ENCODE measurements at regions not wholly inside any gene's neighbourhood (a gene's known extent, or its start where the extent isn't known, plus 50 kb on each side); places are given as distances from the start of the nearest gene placed in this dataset.
"Not testable (repeated sequence)": the region's sequence is repeated elsewhere in the genome, so short reads cannot be mapped to it uniquely, and the experiment has no call there.

DNA sequence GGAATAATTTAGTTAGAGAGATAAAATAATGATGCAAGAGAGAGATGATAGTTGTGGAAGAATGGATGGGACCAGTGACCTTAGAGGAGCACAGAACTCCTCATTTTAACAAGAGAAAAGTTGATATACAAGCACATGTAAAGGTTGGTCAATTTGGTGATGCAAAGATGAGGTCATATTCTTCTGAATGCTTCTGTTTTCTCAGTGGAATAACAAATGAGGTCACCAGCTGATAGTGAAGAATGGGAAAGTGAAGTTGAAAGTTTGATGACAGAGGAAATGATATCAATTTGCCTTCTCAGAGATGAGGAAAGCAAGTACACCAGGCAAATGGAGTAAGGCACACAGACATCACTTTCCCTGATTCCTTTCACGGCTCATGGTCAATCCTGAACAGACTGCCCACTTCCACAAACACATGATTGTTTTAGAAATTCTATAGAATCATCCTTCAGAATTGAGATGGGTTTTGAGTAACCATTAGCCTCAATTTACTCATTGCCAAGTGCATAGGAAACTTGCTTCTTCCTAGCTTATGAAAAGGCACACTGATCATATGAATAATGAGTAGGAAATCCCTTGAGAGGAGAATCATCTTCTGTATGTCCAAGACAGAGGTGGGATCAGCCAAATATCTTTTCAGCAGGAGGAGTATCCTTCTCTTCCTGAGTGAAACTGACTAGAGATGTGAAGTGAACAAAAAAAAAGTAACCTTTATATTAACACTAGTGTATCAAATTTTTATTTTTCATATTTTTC lies 82.4 kb upstream of the TCF21 start:
- WGBS, 2 donors: 74 to 81% methylated on average over 1 of the region's 1 CpG
- no peaks in the 10 kb centered on the region for H3K9me3 ChIP-seq (ENCODE audit: control insufficient read depth in 2 of 2, insufficient read depth in 1 of 2, low read depth in 1 of 2, low read length in 1 of 2)
- H3K4me3 ChIP-seq (ENCODE audit: low read depth in 1 of 2, low read length in 2 of 2): no peak overlapping the region
- no peak overlapping the region for H3K27ac ChIP-seq (ENCODE audit: low read depth in 2 of 2, low read length in 1 of 2)
- no peaks in the 10 kb centered on the region for H3K36me3 ChIP-seq (ENCODE audit: control insufficient read depth in 2 of 2, insufficient read depth in 2 of 2, low read length in 1 of 2)
- H3K27me3 ChIP-seq (ENCODE audit: control insufficient read depth in 1 of 2, insufficient read depth in 2 of 2, low read length in 2 of 2): no peaks in the 10 kb centered on the region
- no peaks in the 10 kb centered on the region for H3K4me1 ChIP-seq (ENCODE audit: control insufficient read depth in 2 of 2, insufficient read depth in 2 of 2, low read length in 1 of 2)

- Histone ChIP-seq H3K36me3 (ENCODE audit: control insufficient read depth in 2 of 2, insufficient read depth in 2 of 2, low read length in 1 of 2) (no peaks in the 10 kb centered on the region), H3K27me3 (ENCODE audit: control insufficient read depth in 1 of 2, insufficient read depth in 2 of 2, low read length in 2 of 2) (no peaks in the 10 kb centered on the region), H3K9me3 (ENCODE audit: control insufficient read depth in 2 of 2, insufficient read depth in 1 of 2, low read depth in 1 of 2, low read length in 1 of 2) (no peaks in the 10 kb centered on the region), H3K4me3 (ENCODE audit: low read depth in 1 of 2, low read length in 2 of 2) (no peak overlapping the region), H3K27ac (ENCODE audit: low read depth in 2 of 2, low read length in 1 of 2) (no peak overlapping the region), H3K4me1 (ENCODE audit: control insufficient read depth in 2 of 2, insufficient read depth in 2 of 2, low read length in 1 of 2) (no peaks in the 10 kb centered on the region)
- WGBS, 2 donors: 41 to 49% methylated on average over 1 of the region's 1 CpG
Measured at GRCh38 chr6:133807501-133807900, 81.4 kb upstream of the TCF21 start.

GRCh38 chr6:133809406-133809805 lies 79.5 kb upstream of the TCF21 start:
- H3K27me3 ChIP-seq (ENCODE audit: control insufficient read depth in 1 of 2, insufficient read depth in 2 of 2, low read length in 2 of 2): no peaks in the 10 kb centered on the region
- H3K36me3 ChIP-seq (ENCODE audit: control insufficient read depth in 2 of 2, insufficient read depth in 2 of 2, low read length in 1 of 2): no peaks in the 10 kb centered on the region
- H3K4me3 ChIP-seq (ENCODE audit: low read depth in 1 of 2, low read length in 2 of 2): no peak overlapping the region
- WGBS, 2 donors: 55 to 60% methylated on average over 1 of the region's 1 CpG
- no peak overlapping the region for H3K27ac ChIP-seq (ENCODE audit: low read depth in 2 of 2, low read length in 1 of 2)
- no peaks in the 10 kb centered on the region for H3K4me1 ChIP-seq (ENCODE audit: control insufficient read depth in 2 of 2, insufficient read depth in 2 of 2, low read length in 1 of 2)
- H3K9me3 ChIP-seq (ENCODE audit: control insufficient read depth in 2 of 2, insufficient read depth in 1 of 2, low read depth in 1 of 2, low read length in 1 of 2): no peaks in the 10 kb centered on the region

GRCh38 chr6:133811557-133811956 lies 77.4 kb upstream of the TCF21 start:
- H3K4me3 ChIP-seq (ENCODE audit: low read depth in 1 of 2, low read length in 2 of 2): no peak overlapping the region
- no peaks in the 10 kb centered on the region for H3K4me1 ChIP-seq (ENCODE audit: control insufficient read depth in 2 of 2, insufficient read depth in 2 of 2, low read length in 1 of 2)
- no peak overlapping the region for H3K27ac ChIP-seq (ENCODE audit: low read depth in 2 of 2, low read length in 1 of 2)
- H3K27me3 ChIP-seq (ENCODE audit: control insufficient read depth in 1 of 2, insufficient read depth in 2 of 2, low read length in 2 of 2): no peaks in the 10 kb centered on the region
- no peaks in the 10 kb centered on the region for H3K36me3 ChIP-seq (ENCODE audit: control insufficient read depth in 2 of 2, insufficient read depth in 2 of 2, low read length in 1 of 2)
- H3K9me3 ChIP-seq (ENCODE audit: control insufficient read depth in 2 of 2, insufficient read depth in 1 of 2, low read depth in 1 of 2, low read length in 1 of 2): no peaks in the 10 kb centered on the region
- WGBS, 2 donors: 90 to 95% methylated on average over 3 of the region's 3 CpGs

GRCh38 chr6:133812446-133812845 lies 76.5 kb upstream of the TCF21 start:
- H3K9me3 ChIP-seq (ENCODE audit: control insufficient read depth in 2 of 2, insufficient read depth in 1 of 2, low read depth in 1 of 2, low read length in 1 of 2): not testable (repeated sequence)
- WGBS, 2 donors: 76 to 81% methylated on average over 2 of the region's 2 CpGs

DNA sequence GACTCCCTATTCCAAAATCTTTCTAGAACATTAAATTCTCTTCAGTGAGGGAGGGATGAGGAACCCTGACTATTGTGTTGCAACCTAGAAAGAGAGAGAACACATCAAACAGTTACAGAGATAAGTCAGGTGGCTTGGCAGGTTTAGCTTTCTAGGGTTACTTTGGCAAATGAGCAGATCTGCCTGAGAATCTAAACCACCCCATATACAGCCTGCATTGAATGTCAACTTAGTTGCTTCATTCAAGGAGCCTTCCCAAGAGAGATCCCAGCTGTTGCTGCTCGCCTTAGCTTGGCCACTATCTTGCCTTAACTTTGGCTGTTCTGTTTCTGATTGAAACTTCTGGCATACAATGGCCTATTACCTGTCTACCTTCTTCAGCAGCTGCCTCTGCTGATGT lies 74.7 kb upstream of the TCF21 start:
- Histone ChIP-seq H3K9me3 (ENCODE audit: control insufficient read depth in 2 of 2, insufficient read depth in 1 of 2, low read depth in 1 of 2, low read length in 1 of 2) (no peaks in the 10 kb centered on the region), H3K4me1 (ENCODE audit: control insufficient read depth in 2 of 2, insufficient read depth in 2 of 2, low read length in 1 of 2) (no peaks in the 10 kb centered on the region), H3K4me3 (ENCODE audit: low read depth in 1 of 2, low read length in 2 of 2) (no peak overlapping the region), H3K27ac (ENCODE audit: low read depth in 2 of 2, low read length in 1 of 2) (peak overlapping the region in 1 of 2 donors; percentile 25), H3K36me3 (ENCODE audit: control insufficient read depth in 2 of 2, insufficient read depth in 2 of 2, low read length in 1 of 2) (no peaks in the 10 kb centered on the region), H3K27me3 (ENCODE audit: control insufficient read depth in 1 of 2, insufficient read depth in 2 of 2, low read length in 2 of 2) (no peaks in the 10 kb centered on the region)
- WGBS, 2 donors: 48 to 50% methylated on average over 1 of the region's 1 CpG

More at GRCh38 chr6:133812446-133812845, 76.5 kb upstream of the TCF21 start:
- H3K4me1 ChIP-seq (ENCODE audit: control insufficient read depth in 2 of 2, insufficient read depth in 2 of 2, low read length in 1 of 2); H3K4me3 ChIP-seq (ENCODE audit: low read depth in 1 of 2, low read length in 2 of 2); H3K36me3 ChIP-seq (ENCODE audit: control insufficient read depth in 2 of 2, insufficient read depth in 2 of 2, low read length in 1 of 2); H3K27ac ChIP-seq (ENCODE audit: low read depth in 2 of 2, low read length in 1 of 2); H3K27me3 ChIP-seq (ENCODE audit: control insufficient read depth in 1 of 2, insufficient read depth in 2 of 2, low read length in 2 of 2): not testable (repeated sequence)

- 28 to 48% methylated on average over 1 of the region's 1 CpG for WGBS, 2 donors
- no peaks in the 10 kb centered on the region for H3K27me3 ChIP-seq (ENCODE audit: control insufficient read depth in 1 of 2, insufficient read depth in 2 of 2, low read length in 2 of 2)
- peak overlapping the region in 1 of 2 donors; percentile 25 for H3K27ac ChIP-seq (ENCODE audit: low read depth in 2 of 2, low read length in 1 of 2)
- H3K4me3 ChIP-seq (ENCODE audit: low read depth in 1 of 2, low read length in 2 of 2): no peak overlapping the region
- H3K4me1 ChIP-seq (ENCODE audit: control insufficient read depth in 2 of 2, insufficient read depth in 2 of 2, low read length in 1 of 2): no peaks in the 10 kb centered on the region
- no peaks in the 10 kb centered on the region for H3K36me3 ChIP-seq (ENCODE audit: control insufficient read depth in 2 of 2, insufficient read depth in 2 of 2, low read length in 1 of 2)
- H3K9me3 ChIP-seq (ENCODE audit: control insufficient read depth in 2 of 2, insufficient read depth in 1 of 2, low read depth in 1 of 2, low read length in 1 of 2): no peaks in the 10 kb centered on the region
Measured at GRCh38 chr6:133814797-133815196, 74.1 kb upstream of the TCF21 start.

DNA sequence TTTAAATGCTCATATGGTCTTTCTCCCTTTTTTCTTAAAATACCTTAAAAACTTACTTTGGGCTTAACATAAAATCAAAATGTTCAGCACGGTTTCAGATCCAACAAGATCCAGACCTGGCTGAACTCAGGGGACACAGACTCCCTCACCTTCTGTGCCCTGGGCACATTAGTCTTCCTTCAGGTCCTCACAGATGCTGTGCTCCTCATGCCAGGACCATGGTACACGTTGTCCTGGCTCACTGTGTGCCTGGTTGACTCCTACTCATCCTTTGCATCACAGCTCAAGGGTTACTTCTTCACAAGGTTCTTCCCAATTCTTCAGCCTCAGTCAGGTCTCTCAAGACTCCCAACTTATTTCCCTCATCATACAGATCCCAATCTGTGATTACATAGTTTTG lies 73.6 kb upstream of the TCF21 start:
- Histone ChIP-seq H3K4me1 (ENCODE audit: control insufficient read depth in 2 of 2, insufficient read depth in 2 of 2, low read length in 1 of 2) (no peaks in the 10 kb centered on the region), H3K4me3 (ENCODE audit: low read depth in 1 of 2, low read length in 2 of 2) (no peak overlapping the region), H3K36me3 (ENCODE audit: control insufficient read depth in 2 of 2, insufficient read depth in 2 of 2, low read length in 1 of 2) (no peaks in the 10 kb centered on the region), H3K9me3 (ENCODE audit: control insufficient read depth in 2 of 2, insufficient read depth in 1 of 2, low read depth in 1 of 2, low read length in 1 of 2) (no peaks in the 10 kb centered on the region), H3K27ac (ENCODE audit: low read depth in 2 of 2, low read length in 1 of 2) (no peak overlapping the region), H3K27me3 (ENCODE audit: control insufficient read depth in 1 of 2, insufficient read depth in 2 of 2, low read length in 2 of 2) (no peaks in the 10 kb centered on the region)
- 58% methylated on average over 2 of the region's 2 CpGs for WGBS, 2 donors

- Histone ChIP-seq H3K36me3 (ENCODE audit: control insufficient read depth in 2 of 2, insufficient read depth in 2 of 2, low read length in 1 of 2) (no peaks in the 10 kb centered on the region), H3K4me3 (ENCODE audit: low read depth in 1 of 2, low read length in 2 of 2) (no peak overlapping the region), H3K27ac (ENCODE audit: low read depth in 2 of 2, low read length in 1 of 2) (no peak overlapping the region), H3K4me1 (ENCODE audit: control insufficient read depth in 2 of 2, insufficient read depth in 2 of 2, low read length in 1 of 2) (no peaks in the 10 kb centered on the region), H3K27me3 (ENCODE audit: control insufficient read depth in 1 of 2, insufficient read depth in 2 of 2, low read length in 2 of 2) (peaks cover 0 to 2% of the 10 kb centered on the region in 2 donors), H3K9me3 (ENCODE audit: control insufficient read depth in 2 of 2, insufficient read depth in 1 of 2, low read depth in 1 of 2, low read length in 1 of 2) (no peaks in the 10 kb centered on the region)
- WGBS, 2 donors: 60 to 73% methylated on average over 1 of the region's 1 CpG
Measured at GRCh38 chr6:133816171-133816570, 72.7 kb upstream of the TCF21 start.

GRCh38 chr6:133817460-133818047 lies 71.4 kb upstream of the TCF21 start:
- Histone ChIP-seq H3K9me3 (ENCODE audit: control insufficient read depth in 2 of 2, insufficient read depth in 1 of 2, low read depth in 1 of 2, low read length in 1 of 2) (no peaks in the 10 kb centered on the region), H3K4me1 (ENCODE audit: control insufficient read depth in 2 of 2, insufficient read depth in 2 of 2, low read length in 1 of 2) (no peaks in the 10 kb centered on the region), H3K36me3 (ENCODE audit: control insufficient read depth in 2 of 2, insufficient read depth in 2 of 2, low read length in 1 of 2) (no peaks in the 10 kb centered on the region), H3K27ac (ENCODE audit: low read depth in 2 of 2, low read length in 1 of 2) (no peak overlapping the region), H3K4me3 (ENCODE audit: low read depth in 1 of 2, low read length in 2 of 2) (no peak overlapping the region), H3K27me3 (ENCODE audit: control insufficient read depth in 1 of 2, insufficient read depth in 2 of 2, low read length in 2 of 2) (peaks cover 0 to 2% of the 10 kb centered on the region in 2 donors)
- 76 to 78% methylated on average over 9 of the region's 9 CpGs for WGBS, 2 donors

Data from esophagus (tissue), 2 donors.